HL-60 (cell line): ENCODE measurements at regions not wholly inside any gene's neighbourhood (a gene's known extent, or its start where the extent isn't known, plus 50 kb on each side); places are given as distances from the start of the nearest gene placed in this dataset.

Experiments used
- GABPA ChIP-seq: IDR thresholded peaks from 2 replicates; pipeline ENCODE4 v1.6.1; 2012; ENCODE audit warnings: low read depth
- POLR2AphosphoS5 ChIP-seq: IDR thresholded peaks from 2 replicates; pipeline ENCODE4 v1.6.1; 2012; ENCODE audit warnings: low read depth
- TF ChIP-seq, protein P1 (sequence below): IDR thresholded peaks from one replicate; pipeline ENCODE4 v1.5.1; 2011; ENCODE audit warnings: low read length, control low read depth, inconsistent platforms; ENCODE audit not compliant: insufficient read depth
- TF ChIP-seq, protein P2 (sequence below): IDR thresholded peaks from 2 replicates; pipeline ENCODE4 v1.6.1; 2012; ENCODE audit warnings: low read depth; ENCODE audit not compliant: insufficient replicate concordance

DNA sequence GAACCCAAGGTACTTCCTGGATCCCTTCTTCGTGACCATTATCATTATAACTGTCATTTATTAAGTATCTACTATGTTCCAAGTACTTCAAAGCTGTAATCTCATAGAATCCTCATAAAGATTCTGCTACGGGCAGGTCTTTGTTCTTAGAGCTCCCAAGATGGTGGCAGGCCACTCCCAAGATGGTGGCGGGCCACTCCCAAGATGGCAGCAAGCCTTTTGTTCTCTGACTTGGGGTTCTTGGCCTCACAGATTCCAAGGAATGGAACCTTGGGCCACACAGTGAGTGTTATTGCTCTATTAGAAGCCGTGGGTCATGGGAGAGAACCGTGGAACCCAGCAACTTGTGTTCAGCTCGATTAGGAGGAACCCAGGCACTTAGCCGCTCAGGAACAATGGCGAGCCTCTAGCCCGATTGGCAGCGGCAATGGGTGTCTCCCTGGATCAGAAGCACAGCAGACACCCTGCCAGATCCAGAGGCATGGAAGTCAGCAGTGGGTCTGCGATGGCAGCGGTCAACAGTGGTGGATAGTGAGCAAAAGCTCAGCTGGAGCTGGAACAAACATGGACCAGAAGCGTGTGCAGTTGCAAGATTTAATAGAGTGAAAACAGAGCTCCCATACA is 193.7 kb upstream of the BTG1 start:
- TF ChIP-seq, protein P1, sequence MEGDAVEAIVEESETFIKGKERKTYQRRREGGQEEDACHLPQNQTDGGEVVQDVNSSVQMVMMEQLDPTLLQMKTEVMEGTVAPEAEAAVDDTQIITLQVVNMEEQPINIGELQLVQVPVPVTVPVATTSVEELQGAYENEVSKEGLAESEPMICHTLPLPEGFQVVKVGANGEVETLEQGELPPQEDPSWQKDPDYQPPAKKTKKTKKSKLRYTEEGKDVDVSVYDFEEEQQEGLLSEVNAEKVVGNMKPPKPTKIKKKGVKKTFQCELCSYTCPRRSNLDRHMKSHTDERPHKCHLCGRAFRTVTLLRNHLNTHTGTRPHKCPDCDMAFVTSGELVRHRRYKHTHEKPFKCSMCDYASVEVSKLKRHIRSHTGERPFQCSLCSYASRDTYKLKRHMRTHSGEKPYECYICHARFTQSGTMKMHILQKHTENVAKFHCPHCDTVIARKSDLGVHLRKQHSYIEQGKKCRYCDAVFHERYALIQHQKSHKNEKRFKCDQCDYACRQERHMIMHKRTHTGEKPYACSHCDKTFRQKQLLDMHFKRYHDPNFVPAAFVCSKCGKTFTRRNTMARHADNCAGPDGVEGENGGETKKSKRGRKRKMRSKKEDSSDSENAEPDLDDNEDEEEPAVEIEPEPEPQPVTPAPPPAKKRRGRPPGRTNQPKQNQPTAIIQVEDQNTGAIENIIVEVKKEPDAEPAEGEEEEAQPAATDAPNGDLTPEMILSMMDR: no peak
- TF ChIP-seq, protein P2, sequence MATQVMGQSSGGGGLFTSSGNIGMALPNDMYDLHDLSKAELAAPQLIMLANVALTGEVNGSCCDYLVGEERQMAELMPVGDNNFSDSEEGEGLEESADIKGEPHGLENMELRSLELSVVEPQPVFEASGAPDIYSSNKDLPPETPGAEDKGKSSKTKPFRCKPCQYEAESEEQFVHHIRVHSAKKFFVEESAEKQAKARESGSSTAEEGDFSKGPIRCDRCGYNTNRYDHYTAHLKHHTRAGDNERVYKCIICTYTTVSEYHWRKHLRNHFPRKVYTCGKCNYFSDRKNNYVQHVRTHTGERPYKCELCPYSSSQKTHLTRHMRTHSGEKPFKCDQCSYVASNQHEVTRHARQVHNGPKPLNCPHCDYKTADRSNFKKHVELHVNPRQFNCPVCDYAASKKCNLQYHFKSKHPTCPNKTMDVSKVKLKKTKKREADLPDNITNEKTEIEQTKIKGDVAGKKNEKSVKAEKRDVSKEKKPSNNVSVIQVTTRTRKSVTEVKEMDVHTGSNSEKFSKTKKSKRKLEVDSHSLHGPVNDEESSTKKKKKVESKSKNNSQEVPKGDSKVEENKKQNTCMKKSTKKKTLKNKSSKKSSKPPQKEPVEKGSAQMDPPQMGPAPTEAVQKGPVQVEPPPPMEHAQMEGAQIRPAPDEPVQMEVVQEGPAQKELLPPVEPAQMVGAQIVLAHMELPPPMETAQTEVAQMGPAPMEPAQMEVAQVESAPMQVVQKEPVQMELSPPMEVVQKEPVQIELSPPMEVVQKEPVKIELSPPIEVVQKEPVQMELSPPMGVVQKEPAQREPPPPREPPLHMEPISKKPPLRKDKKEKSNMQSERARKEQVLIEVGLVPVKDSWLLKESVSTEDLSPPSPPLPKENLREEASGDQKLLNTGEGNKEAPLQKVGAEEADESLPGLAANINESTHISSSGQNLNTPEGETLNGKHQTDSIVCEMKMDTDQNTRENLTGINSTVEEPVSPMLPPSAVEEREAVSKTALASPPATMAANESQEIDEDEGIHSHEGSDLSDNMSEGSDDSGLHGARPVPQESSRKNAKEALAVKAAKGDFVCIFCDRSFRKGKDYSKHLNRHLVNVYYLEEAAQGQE: no peak
- TF ChIP-seq GABPA (no peak), POLR2AphosphoS5 (no peak)
